SU-DHL-6 (cell line): ENCODE measurements at regions not wholly inside any gene's neighbourhood (a gene's known extent, or its start where the extent isn't known, plus 50 kb on each side); places are given as distances from the start of the nearest gene placed in this dataset.

Experiments used
- H2AFZ ChIP-seq: fragments of 200-600 bp; sonication (generic); 2 replicates; pipeline ENCODE4 v1.6.1; 2014; ENCODE audit warnings: low read depth, mild to moderate bottlenecking, moderate library complexity, mixed read lengths, antibody characterized with exemption, low read length; ENCODE audit not compliant: severe bottlenecking
- H3F3A ChIP-seq: fragments of 200-600 bp; shearing (Covaris generic); 2 replicates; pipeline ENCODE4 v1.6.0; 2016; ENCODE audit warnings: antibody characterized with exemption, mild to moderate bottlenecking; ENCODE audit not compliant: insufficient read depth
- H3K27ac ChIP-seq: fragments of 200-600 bp; sonication (generic); 2 replicates; pipeline ENCODE4 v1.5.1; 2016; ENCODE audit warnings: low read depth, mild to moderate bottlenecking, low read length, moderate library complexity, mixed read lengths
- H3K27me3 ChIP-seq: fragments of 200-600 bp; sonication (generic), shearing (Covaris generic); 2 replicates; pipeline ENCODE4 v1.6.0; 2014; ENCODE audit warnings: mild to moderate bottlenecking, low read length
- H3K36me3 ChIP-seq: fragments of 200-600 bp; sonication (generic); 2 replicates; pipeline ENCODE4 v1.6.1; 2014; ENCODE audit warnings: mild to moderate bottlenecking, low read length, mixed read lengths
- H3K4me2 ChIP-seq: fragments of 300-600, 200-600 bp; shearing (Covaris generic), sonication (generic); 2 replicates; pipeline ENCODE4 v1.6.0; 2014; ENCODE audit warnings: low read length, low read depth, mild to moderate bottlenecking; ENCODE audit not compliant: poor library complexity, severe bottlenecking
- H3K4me3 ChIP-seq: fragments of 200-600 bp; sonication (generic); 2 replicates; pipeline ENCODE4 v1.5.1; 2014; ENCODE audit warnings: antibody characterized with exemption, low read length, mild to moderate bottlenecking, mixed read lengths; ENCODE audit not compliant: insufficient read depth, poor library complexity, severe bottlenecking
- H3K79me2 ChIP-seq: fragments of 200-600 bp; sonication (generic); 2 replicates; pipeline ENCODE4 v1.6.1; 2014; ENCODE audit warnings: mild to moderate bottlenecking, low read length, moderate library complexity; ENCODE audit not compliant: insufficient read depth
- H3K9ac ChIP-seq: fragments of 200-600 bp; sonication (generic); 2 replicates; pipeline ENCODE4 v1.7.0; 2014; ENCODE audit warnings: mild to moderate bottlenecking, low read length
- H3K9me2 ChIP-seq: fragments of 200-600 bp; sonication (generic); replicated peaks from 2 replicates; pipeline ENCODE4 v1.6.1; 2014; ENCODE audit warnings: low read length; ENCODE audit not compliant: insufficient read depth
- H3K9me3 ChIP-seq: fragments of 200-600 bp; sonication (generic); 2 replicates; pipeline ENCODE4 v1.6.1; 2014; ENCODE audit warnings: low read length, mixed read lengths; ENCODE audit not compliant: insufficient read depth
- H4K20me1 ChIP-seq: fragments of 200-600 bp; sonication (generic); 2 replicates; pipeline ENCODE4 v1.6.1; 2014; ENCODE audit warnings: low read depth, mild to moderate bottlenecking, antibody characterized with exemption, low read length, moderate library complexity, mixed read lengths
- EZH2phosphoT487 ChIP-seq: fragments of 200-600 bp; sonication (generic), shearing (Covaris generic); conservative IDR thresholded peaks from 2 replicates; pipeline ENCODE4 v1.6.1; 2018; ENCODE audit warnings: mild to moderate bottlenecking, antibody characterized with exemption, low read length, moderate library complexity, mixed read lengths
- TF ChIP-seq, protein P1 (sequence below): fragments of 200-600 bp; sonication (generic); IDR thresholded peaks from one replicate; pipeline ENCODE4 v1.5.1; 2017; ENCODE audit warnings: antibody characterized with exemption, mild to moderate bottlenecking, low read length, moderate library complexity; ENCODE audit not compliant: insufficient read depth, poor library complexity, severe bottlenecking

- no peak overlapping the region for H3K27ac ChIP-seq
- no peak for TF ChIP-seq EZH2phosphoT487
- TF ChIP-seq, protein P1, sequence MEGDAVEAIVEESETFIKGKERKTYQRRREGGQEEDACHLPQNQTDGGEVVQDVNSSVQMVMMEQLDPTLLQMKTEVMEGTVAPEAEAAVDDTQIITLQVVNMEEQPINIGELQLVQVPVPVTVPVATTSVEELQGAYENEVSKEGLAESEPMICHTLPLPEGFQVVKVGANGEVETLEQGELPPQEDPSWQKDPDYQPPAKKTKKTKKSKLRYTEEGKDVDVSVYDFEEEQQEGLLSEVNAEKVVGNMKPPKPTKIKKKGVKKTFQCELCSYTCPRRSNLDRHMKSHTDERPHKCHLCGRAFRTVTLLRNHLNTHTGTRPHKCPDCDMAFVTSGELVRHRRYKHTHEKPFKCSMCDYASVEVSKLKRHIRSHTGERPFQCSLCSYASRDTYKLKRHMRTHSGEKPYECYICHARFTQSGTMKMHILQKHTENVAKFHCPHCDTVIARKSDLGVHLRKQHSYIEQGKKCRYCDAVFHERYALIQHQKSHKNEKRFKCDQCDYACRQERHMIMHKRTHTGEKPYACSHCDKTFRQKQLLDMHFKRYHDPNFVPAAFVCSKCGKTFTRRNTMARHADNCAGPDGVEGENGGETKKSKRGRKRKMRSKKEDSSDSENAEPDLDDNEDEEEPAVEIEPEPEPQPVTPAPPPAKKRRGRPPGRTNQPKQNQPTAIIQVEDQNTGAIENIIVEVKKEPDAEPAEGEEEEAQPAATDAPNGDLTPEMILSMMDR = no peak
- no peaks in the 10 kb centered on the region for H4K20me1 ChIP-seq
- H3K36me3 ChIP-seq = no peaks in the 10 kb centered on the region
- H3K9me3 ChIP-seq = no peaks in the 10 kb centered on the region
- no peak overlapping the region for H2AFZ ChIP-seq
- H3K79me2 ChIP-seq = no peaks in the 10 kb centered on the region
- H3K9me2 ChIP-seq = no peaks in the 10 kb centered on the region
- no peak overlapping the region for H3K9ac ChIP-seq
- no peaks in the 10 kb centered on the region for H3K27me3 ChIP-seq
- no peaks in the 10 kb centered on the region for H3F3A ChIP-seq
- H3K4me2 ChIP-seq = no peak overlapping the region
- H3K4me3 ChIP-seq = no peak overlapping the region
Observed at GRCh38 chr1:224524679-224525078, 90.1 kb upstream of the WDR26 start.

DNA sequence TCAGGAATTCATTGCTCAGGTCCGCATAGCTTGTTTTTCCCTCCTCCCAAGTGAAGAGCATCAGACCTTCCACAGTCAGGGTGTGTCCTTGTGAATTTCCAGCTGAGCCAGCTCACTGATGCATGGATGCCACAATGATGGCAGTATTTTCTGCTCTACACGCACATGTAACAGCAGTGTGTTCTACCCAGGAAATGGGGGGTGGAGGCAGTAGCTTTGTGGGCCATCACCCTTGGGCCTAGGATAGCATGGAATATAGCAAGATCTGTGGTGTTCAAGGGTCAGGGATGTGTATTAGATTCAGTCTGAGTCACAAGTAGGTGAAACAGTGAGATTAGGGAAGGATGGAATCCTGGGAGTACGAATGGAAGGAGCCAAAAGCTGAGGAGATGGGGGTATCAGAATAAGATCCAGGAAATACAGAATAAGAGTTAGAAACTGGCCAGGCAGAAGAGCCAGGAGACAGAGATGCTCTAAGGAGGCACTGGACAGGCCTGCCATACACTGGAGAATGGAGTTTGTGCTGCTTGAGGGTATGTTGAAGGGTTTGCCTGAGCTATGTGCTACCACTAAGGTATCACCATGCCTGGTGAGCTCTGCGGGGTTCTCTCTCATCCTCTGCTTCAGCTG, 90.6 kb upstream of the CNIH3 start:
- no peaks in the 10 kb centered on the region for H3K9me2 ChIP-seq
- no peaks in the 10 kb centered on the region for H3K27me3 ChIP-seq
- H4K20me1 ChIP-seq = no peaks in the 10 kb centered on the region
- H3K9ac ChIP-seq = no peak overlapping the region
- no peak overlapping the region for H2AFZ ChIP-seq
- no peaks in the 10 kb centered on the region for H3K9me3 ChIP-seq
- no peaks in the 10 kb centered on the region for H3F3A ChIP-seq
- no peaks in the 10 kb centered on the region for H3K36me3 ChIP-seq
- H3K4me3 ChIP-seq = no peak overlapping the region
- no peaks in the 10 kb centered on the region for H3K79me2 ChIP-seq
- no peak for TF ChIP-seq EZH2phosphoT487
- TF ChIP-seq, protein P1 = no peak
- H3K27ac ChIP-seq = no peak overlapping the region
- no peak overlapping the region for H3K4me2 ChIP-seq

GRCh38 chr1:224526771-224527170, 89.3 kb upstream of the CNIH3 start:
- H3K79me2 ChIP-seq = no peaks in the 10 kb centered on the region

More at GRCh38 chr1:224526771-224527170, 89.3 kb upstream of the CNIH3 start:
- Histone ChIP-seq H3K4me2 (no peak overlapping the region), H4K20me1 (no peaks in the 10 kb centered on the region), H3K9me2 (no peaks in the 10 kb centered on the region), H3K9ac (no peak overlapping the region), H3F3A (no peaks in the 10 kb centered on the region), H3K27ac (no peak overlapping the region), H3K4me3 (no peak overlapping the region), H3K27me3 (no peaks in the 10 kb centered on the region), H2AFZ (no peak overlapping the region), H3K9me3 (no peaks in the 10 kb centered on the region), H3K36me3 (no peaks in the 10 kb centered on the region)
- TF ChIP-seq, protein P1 = no peak
- no peak for TF ChIP-seq EZH2phosphoT487
